Stimulated activated CD4-positive, alpha-beta T cell treated with anti-CD3 and anti-CD28 coated beads, TNF-alpha, amount 100 ng/mL, for 24 hours (primary cell): ENCODE measurements at regions not wholly inside any gene's neighbourhood (a gene's known extent, or its start where the extent isn't known, plus 50 kb on each side); places are given as distances from the start of the nearest gene placed in this dataset.

ENCODE experiments used
- DNase-seq, 3 experiments: peaks; one replicate each; pipeline ENCODE4 v3.0.0-alpha.2; 2020; ENCODE audit warnings: low read depth in 3 of 3

DNA sequence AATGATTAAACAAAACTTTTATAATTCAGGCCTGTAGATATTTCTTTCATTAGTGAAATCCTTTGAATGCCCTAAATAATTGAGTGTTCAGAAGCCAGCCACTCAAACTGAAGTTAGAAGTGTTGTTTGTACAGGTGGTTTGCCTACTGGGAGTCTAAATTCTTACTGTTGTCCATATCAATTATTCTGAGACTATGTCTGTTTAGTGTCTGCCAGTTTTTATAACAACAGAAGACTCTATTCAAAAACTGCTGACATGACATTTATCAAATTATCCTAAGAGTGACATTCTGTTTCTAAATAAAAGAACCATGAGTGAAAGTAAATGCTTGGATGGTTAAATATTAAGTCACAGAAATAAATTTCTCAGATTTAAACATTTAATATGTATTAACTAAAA is 375.1 kb downstream of the FAT4 start:
- DNase-seq: no peak

DNA sequence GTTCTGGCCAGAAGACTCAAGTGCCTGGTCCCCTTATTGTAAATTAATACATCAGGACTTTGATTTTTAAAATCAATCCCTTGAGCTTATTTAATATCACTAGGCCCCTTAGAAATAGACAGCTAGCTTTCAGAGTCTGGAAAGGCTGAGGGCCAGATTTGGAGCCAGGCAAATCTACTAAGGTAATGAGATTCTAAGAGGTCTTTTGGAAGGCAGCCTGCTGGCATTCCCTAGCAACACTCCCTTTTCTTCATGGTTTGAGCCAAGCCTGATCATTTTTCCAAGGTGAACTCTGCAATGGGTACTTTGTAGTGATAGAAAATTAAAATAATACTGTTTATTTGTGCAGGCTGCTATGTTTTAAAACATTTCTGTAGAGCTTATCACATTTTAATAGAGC is 378.5 kb downstream of the FAT4 start:
- DNase-seq: no peak

DNA sequence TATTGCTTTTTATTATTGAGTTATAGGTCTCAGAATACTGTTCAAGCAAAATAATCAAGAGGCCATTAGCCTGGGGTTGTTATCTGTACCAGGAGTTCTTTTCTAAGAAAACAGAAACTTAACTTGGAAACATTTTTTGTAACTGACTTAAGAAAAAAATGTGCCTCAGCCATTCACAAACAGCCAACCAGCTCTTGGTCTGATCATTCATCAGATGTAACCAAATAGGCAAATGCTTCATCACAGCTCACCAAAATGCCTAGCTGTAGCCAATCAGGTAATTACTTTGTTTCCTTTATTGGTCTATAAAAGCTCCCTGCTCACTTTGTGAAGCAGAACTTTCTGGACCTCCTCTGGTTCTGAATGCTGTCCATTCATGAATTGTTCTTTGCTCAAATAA is 387.7 kb downstream of the FAT4 start:
- no peak for DNase-seq

DNA sequence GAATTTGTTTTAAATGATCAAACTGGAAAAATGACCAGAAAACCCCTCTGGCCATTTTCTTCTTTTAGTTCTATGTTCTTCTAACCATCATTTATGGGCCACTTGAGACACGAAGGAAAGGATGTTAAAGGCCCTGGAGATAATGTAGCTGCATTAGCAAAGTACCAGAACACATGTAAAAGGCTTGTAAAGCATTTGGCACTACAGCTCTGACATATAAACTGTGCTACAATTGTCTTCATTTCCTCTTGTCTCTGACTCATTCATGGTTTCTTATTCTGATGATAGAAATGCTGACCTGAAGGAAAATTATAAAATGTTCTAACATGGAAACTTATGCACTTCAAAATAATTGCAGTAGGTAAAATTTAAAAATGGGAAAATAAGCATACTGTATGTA is 388.7 kb downstream of the FAT4 start:
- no peak for DNase-seq

DNA sequence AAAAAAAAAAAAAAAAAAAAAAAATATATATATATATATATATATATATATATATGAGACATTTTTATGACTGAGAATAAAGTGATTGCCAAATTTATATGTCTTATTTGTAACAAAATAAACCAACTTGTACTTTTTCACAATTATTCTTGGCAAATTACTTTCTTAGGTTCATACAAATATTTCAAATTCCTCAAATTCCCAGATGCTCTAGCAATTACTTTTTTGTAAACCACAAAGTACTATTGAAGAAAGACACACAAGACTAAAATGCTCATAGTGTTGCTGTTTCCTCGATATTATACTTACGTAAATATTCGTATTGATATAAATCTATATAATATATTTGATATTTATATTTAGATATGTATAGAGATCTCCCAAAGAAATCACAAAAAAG is 390.0 kb downstream of the FAT4 start:
- no peak for DNase-seq

DNA sequence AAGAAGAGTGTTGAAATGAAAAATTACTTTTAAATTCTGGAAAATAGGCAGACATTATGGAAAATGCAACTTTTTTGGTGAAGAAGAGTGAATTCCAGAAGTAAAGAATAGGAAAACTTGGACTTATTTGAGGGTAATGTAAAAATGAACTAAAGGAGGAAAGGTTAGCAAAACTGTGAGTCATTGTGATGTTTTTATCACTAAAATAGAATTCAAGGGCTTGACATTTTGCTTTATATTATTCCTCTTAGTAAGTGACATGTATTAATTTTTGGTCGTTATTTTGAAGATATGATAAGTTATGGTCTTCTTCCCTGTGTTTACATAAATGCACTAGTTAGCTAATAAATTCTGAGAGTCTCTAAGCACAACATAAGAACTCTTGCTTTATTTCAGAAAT is 390.9 kb downstream of the FAT4 start:
- DNase-seq: no peak

DNA sequence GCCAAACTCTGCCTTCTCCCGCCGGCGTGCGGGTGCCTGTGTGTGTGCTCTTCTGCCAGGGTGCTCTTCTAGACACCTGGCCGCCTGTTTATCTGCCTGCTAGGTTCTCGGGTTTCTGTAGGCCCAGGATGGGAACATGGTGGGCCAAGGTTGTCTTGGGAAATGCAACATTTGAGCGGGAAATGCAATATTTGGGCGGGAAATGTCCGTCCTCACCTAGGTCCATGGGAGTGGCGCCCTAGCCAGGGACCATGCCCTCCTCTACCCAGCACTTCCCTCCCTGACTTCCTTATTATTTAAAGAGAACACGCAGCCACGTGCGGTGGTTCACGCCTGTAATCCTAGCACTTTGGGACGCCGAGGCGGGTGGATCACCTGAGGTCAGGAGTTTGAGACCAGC is 392.6 kb downstream of the FAT4 start:
- no peak for DNase-seq

DNA sequence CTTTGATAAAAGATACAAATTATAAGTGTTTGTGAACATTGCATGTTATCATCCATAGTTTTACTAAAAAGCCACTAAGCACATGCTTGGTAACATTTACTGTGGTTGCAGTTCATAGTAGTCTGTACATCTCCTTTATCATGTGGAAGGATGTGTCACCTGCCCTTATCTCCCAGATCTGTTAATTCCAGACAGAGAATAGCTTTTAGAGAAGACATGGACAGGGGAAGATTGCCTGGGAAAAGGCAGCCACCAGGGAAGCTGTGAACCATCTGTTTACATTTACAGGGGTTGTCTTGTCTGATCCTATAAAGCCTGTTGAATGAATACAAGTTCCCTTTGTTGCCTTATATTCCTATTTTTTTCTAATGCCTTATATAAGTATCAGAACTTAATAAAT is 396.0 kb downstream of the FAT4 start:
- no peak for DNase-seq

DNA sequence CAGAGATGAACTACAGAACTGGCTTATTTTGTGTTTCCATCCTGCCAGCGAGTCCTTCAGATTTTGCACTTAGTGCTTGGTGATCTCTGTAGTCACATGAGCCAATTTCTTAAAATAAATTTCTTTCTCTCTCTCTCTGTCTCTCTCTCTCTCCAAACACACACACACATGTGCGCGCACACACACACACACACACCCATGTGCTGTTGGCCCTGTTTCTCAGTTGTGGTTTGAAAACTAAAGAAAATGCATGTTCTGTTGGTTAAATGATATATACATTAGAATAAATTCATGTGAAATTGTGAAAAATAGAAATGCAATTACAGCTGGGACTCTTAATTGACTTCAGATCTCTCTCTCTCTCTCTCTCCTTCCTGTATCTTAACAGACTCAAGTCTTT is 399.3 kb downstream of the FAT4 start:
- DNase-seq: no peak

DNA sequence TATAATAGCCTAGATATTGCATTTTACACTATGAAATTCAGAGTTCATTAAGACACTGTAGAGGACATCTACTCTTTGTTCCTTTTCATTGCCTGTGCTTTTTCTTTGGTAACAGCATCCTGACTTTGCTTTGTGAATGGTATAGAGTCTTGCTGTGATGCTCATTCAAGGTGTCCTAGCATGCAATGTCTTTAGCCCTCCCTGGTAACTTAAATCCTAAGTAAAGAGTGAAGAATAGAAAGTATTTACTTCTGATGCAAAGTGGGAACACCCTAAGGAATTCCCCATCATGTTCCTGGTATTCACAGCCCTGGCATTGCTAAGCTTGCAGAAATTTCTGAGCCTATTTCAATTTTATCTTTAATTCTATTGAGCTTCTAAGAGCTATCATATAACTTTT is 400.1 kb downstream of the FAT4 start:
- DNase-seq: no peak

DNA sequence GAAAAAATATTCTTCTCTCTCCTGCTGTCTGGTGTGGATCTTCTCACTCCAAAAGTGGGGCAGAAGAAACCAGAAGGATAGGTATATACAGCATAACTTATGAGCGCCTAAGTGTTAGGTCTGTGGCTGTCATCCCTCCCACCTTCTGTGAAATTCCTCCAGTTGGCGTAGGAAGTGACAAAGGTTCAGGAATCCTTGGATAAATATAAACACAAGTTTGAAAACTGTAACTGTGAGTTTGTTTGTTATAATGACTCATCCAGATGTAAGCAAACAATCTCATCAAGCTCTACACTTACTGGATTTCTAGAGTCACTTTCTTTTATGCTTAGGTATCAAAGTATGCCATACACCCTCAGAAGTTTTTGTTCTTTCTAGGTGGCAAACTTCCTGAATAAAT is 405.2 kb downstream of the FAT4 start:
- DNase-seq: no peak

DNA sequence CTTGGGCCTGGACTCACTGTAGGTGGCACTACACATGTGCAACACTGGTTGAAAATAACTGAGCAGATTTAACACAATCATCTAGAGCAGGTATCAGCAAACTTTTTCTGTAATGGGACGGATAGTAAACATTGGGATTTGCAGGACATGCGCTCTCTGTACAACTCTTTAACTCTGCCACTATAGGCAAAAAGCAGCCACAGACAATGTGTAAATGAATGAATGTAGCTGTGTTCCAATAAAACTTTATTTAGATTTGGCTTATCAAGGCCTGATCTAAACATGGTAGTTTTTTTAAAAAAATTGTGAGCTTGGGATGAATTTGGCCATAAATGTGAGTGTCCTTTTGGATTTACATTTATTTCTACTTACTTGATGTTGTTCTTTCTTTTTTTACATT is 407.3 kb downstream of the FAT4 start:
- DNase-seq: no peak

DNA sequence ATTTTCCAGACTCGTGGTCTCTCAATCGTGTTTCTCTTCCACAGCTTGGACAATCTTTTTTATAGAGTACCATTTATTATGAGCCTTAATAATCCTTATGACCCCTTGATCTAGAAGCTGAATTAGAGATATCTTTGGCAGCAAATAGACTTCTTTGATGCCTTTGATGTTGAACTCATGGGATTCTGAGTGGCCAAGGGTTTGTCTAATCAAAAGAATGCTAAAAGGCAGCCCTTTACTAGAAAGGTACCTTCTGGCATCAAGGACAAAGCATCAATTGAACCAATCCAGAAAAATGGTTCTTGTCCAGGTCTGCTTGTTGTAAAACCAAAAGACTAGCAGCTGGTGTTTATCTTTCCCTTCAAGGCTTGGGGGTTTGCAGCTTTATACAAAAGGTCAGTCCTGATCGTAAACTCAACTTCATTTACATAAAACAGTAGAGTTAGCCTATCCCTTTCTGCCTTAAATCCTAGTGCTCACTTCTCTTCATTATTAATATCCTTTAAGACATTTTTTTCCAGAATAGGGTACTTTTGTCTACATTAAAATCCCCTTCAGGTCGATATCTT is 411.3 kb downstream of the FAT4 start:
- no peak for DNase-seq

DNA sequence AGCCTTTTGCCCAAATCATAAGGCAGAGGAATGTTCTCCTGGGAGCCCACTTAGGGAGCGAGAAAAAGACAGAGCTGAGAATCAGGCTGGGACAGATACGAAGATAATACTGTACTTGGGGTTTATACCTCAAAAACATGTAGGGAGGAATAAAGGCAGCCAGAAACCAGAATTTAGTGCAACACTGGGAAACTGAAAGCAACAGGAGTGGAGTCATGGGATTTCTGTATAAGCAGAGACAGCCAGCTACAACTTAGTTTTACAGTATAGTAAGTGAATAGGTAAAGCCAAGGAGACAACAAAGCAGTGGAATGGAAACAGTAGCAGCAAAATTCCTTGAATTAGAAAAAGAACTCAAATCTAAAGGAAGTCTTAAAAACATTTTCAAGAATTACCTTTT is 413.2 kb downstream of the FAT4 start:
- no peak for DNase-seq

DNA sequence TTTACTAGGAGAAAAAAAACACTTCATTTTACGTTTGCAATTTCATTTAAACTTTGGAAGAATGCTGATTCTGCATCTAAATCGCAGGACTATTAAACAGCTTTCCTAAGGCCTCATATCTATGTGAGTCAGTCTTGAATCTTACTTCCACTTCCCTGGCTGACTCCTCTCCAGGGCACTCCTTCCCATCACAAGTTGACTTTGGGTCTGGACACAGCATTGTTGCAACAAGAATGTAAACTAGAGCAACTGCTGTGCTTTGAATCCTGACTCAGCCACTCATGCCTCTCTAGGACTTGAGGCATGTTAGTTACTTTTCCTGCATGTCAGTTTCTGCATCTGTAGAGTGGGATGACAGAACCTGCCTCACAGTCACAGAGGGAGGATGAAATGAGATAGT is 413.8 kb downstream of the FAT4 start:
- DNase-seq: no peak

DNA sequence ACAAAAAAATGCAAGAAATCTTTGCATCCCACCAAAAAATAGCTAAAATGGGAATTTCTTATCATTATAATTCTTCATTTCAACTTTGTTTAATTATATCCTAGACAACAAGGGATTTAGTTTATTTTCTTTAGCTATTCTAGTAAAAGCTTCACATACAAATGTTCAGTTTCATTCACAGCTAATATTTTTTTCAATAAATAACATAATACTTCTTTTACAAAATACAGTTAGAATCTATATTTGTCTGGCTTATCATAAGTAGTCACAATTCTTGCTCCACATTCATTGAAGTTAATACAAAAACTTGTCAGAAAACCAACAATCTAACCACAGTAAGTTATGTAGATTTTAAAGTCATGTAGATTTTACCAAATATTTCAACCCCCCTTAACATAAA is 414.4 kb downstream of the FAT4 start:
- DNase-seq: no peak

DNA sequence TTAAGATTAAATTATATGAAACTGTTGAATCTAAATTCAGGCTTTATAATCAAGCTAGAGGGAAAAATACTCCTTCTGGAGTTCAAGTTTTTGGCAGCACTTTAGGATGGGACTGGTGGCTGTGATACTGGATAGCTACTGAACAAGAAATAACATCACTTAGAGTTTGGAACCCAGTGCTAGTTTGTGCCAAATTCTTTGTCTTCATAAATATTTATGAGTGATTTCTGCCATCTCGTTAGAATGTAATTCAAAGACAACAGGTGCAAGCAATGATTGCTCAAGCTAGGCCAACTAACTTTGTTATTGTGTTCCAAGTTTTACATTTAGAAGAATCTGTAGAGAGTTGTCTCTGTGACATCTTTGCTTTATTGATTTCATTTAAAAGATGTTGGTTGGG is 417.9 kb downstream of the FAT4 start:
- no peak for DNase-seq

DNA sequence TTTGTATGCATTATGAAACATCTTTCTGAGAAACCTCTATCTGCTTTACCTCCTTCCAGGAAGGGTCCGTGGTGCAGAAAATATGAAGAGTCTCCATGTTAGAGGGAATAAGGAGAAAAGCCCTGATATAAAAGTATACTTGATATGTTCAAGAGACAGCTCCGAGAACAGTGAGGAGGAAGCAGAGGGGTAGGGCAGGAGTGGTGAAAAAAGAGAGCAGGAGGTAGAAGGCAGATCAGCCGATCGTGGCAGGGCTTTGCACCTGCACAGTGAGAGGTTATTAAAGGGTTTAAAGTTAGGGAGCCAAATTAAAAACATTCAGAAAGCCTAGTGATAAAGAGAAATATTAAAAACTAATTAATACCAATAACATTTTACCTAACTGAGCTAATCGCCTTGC is 419.7 kb downstream of the FAT4 start:
- no peak for DNase-seq

DNA sequence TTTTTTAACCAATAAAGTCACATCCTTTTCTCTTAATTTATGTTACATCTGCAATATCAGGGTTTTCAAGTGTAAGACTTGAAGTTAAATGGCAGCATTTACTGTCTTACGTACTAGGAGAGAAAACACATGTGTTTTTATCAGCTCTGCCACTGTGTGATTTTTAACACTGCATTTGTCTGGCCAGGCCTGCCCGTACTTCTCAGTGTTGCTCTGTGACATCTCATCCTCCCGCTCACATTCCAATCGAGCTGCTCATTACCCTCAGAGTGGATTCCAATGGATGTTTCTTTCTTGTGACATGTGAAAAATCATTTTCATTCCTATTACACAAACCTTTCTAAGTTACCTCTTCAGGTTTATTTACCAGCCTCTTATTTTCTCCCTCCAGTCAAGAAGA is 420.3 kb downstream of the FAT4 start:
- no peak for DNase-seq

DNA sequence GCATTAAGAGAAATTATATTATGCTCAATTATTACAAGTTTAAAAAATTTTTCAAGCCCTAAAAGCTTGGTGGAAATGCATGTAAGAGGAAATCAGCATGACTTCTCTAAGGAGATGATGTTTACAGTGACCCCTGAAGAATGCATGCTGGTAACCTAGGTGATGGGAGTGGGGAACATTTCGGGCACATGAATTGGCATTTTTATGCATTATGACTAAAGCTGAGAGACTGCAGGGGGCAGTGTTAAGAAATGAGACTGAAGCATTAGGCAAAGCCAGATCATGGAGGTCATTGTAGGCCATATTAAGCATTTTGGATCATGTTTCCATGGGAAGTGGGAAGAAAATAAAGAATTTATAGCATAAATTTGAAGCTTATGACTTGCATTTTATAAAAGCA is 421.3 kb downstream of the FAT4 start:
- no peak for DNase-seq

DNA sequence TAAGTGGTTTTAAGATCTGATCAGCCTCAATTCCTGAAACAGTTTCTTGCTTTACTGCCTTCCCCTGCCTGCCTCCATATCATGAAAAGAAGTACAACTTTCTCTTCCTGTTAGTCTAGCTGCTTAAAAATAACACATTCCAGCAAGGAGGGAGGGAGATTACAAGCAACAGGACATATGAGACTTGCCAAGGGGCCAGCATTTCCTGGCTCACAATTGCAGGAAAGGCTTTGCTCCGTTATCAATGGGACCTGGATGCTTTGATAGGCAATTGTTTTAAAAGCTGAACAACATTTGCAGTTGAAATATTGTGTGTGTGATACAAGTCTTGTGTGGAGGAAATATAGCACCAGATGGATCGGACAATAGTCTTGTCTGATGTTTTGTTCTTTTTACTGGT is 425.0 kb downstream of the FAT4 start:
- no peak for DNase-seq

DNA sequence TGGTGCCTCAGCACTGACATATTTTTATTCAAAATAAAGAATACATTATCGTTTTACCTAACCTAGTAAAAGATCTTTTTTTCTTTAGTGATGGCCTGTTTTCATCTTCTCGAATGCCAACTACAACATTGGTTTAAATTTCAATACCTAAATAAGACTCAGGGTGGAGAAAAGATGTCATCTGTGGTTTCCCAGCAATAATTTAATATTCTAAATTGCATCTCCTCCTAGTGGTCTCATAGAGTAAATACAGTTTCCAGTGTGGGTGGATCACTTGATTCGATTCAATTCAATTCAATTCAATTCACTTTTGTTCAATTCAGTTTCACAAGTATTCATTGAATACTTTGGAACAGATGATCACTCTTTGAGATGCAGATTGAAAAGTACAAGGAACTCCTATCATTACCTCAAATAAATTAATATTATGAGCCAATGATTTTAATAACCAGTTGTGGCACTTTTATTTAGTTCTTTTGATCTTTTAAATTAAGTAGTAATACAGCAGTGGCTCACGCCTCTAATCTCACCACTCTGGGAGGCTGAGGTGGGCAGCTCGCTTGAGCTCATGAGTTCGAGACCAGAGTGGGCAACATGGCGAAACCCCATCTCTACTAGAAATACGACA is 427.2 kb downstream of the FAT4 start:
- no peak for DNase-seq

DNA sequence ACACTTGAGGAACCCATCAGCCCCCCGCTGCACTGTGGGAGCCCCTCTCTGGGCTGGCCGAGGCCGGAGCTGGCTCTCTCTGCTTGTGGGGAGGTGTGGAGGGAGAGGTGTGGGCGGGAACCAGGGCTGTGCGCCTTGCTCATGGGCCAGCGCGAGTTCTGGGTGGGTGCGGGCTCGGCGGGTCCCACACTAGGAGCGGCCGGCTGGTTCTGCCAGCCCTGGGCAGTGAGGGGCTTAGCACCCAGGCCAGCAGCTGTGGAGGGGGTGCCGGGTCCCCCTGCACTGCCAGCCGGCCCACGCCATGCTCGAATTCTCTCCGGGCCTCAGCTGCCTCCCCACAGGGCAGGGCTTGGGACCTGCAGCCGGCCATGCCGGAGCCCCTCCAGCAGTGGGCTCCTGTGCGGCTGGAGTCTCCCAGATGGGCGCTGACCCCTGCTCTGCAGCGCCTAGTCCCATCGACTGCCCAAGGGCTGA is 430.2 kb downstream of the FAT4 start:
- no peak for DNase-seq

DNA sequence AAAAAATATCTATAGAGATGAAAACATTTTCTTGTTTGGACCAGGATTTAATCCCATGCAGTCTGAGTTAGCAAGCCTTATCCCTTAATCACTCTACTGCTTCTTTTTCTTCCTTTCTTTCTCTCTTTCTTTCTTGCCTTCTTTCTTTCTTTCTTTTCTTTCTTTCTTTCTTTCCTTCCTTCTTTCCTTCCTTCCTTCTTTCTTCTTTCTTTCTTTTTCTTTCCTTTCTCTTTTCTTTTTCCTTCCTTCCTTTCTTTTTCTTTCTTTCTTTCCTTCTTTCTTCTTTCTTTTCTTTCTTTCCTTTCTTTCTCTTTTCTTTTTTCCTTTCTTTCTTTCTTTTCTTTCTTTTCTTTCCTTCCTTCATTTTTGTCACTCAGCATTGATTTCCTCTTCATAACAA is 434.6 kb downstream of the FAT4 start:
- DNase-seq: no peak
